Stimulated activated naive CD8-positive, alpha-beta T cell treated with anti-CD3 and anti-CD28 coated beads, Interleukin-15, Interleukin-2, amounts not matched to agents 100 ng/mL and 50 ng/mL, for 24 hours (primary cell): ENCODE measurements at regions not wholly inside any gene's neighbourhood (a gene's known extent, or its start where the extent isn't known, plus 50 kb on each side); places are given as distances from the start of the nearest gene placed in this dataset.

ENCODE experiments used
- H3K27ac Mint-ChIP-seq: one replicate; pipeline ENCODE4 v1.8.0; 2021; ENCODE audit warnings: mild to moderate bottlenecking, mixed read lengths
- H3K27me3 Mint-ChIP-seq: one replicate; pipeline ENCODE4 v1.8.0; 2021; ENCODE audit warnings: mixed read lengths
- H3K36me3 Mint-ChIP-seq: one replicate; pipeline ENCODE4 v1.8.0; 2021; ENCODE audit warnings: low read depth, mixed read lengths
- H3K4me1 Mint-ChIP-seq: one replicate; pipeline ENCODE4 v1.8.0; 2021; ENCODE audit warnings: low read depth, mixed read lengths
- H3K4me3 Mint-ChIP-seq: one replicate; pipeline ENCODE4 v1.8.0; 2021; ENCODE audit warnings: mild to moderate bottlenecking, mixed read lengths
- H3K9me3 Mint-ChIP-seq: one replicate; pipeline ENCODE4 v1.8.0; 2021; ENCODE audit warnings: mixed read lengths

DNA sequence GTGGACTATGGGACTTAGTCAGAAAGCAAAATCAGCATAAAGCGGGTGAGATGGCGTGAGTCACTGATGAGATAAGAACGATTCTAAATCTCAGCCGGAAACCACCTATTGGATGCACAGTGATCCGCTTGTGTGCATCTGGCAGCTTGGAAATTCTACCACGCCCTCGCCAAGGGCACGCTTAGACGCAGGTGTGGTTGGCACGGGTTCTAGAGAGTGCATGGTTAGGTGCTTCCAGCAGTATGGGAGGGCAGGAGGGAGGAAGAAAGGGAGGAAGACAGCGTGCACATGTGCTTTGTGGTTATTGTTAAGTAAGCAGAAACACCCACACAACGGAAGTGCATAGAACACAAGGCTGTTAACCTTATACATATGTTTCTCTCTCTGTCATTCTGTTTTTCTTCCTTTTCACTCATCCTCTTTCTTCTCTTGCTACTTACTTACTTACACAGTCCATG, 374.0 kb upstream of the ASIC2 start:
- peaks cover 4% of the 10 kb centered on the region for H3K27me3 Mint-ChIP-seq
- peak overlapping the region; percentile 32 for H3K27ac Mint-ChIP-seq
- H3K4me3 Mint-ChIP-seq = peak overlapping the region; percentile 41
- H3K4me1 Mint-ChIP-seq = peaks cover 7% of the 10 kb centered on the region
- H3K9me3 Mint-ChIP-seq = no peaks in the 10 kb centered on the region
- H3K36me3 Mint-ChIP-seq = no peaks in the 10 kb centered on the region

DNA sequence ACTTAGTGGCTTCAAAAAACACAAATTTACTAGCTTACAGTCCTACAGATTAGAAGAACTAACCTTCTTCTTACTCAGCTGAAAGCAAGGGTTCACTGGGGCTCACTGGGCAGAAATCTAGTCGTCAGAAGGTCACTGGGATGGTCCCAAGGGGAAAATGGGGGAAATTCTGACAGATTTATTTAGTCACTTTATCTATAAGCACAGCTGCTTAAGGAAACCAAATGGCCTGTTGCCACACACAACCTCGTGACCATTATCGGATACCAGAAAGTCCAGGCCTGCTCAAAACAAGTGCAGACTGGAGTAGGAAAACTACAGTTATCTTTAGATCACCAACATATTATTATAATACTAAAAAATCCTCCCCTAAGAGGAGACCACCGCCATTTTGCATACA, 374.6 kb upstream of the ASIC2 start:
- no peaks in the 10 kb centered on the region for H3K36me3 Mint-ChIP-seq
- peaks cover 4% of the 10 kb centered on the region for H3K27me3 Mint-ChIP-seq
- no peak overlapping the region for H3K27ac Mint-ChIP-seq

DNA sequence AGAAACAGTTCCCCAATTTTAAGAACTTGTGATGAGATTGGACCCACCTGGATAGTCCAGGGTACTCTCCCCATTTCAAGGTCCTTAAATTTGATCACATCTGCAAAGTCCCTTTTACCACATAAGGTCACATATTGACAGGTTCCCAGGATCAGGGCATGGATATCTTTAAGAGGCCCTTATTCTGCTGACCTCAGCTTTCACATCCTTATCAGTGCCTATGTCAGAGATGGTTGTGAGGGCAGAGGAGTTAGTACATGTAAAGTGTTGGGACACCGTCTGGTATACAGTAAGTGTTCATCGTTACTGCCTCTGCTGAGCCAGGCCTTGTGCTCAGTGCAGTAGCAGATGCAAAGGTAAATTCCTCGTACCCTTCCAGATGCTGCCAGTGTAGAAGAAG, 375.4 kb upstream of the ASIC2 start:
- Mint-ChIP-seq H3K27ac (no peak overlapping the region), H3K36me3 (no peaks in the 10 kb centered on the region), H3K27me3 (peaks cover 4% of the 10 kb centered on the region), H3K4me3 (no peak overlapping the region), H3K4me1 (peaks cover 7% of the 10 kb centered on the region), H3K9me3 (no peaks in the 10 kb centered on the region)

More for the DNA sequence above, 374.6 kb upstream of the ASIC2 start:
- Mint-ChIP-seq H3K4me1 (peaks cover 7% of the 10 kb centered on the region), H3K9me3 (no peaks in the 10 kb centered on the region), H3K4me3 (no peak overlapping the region)

DNA sequence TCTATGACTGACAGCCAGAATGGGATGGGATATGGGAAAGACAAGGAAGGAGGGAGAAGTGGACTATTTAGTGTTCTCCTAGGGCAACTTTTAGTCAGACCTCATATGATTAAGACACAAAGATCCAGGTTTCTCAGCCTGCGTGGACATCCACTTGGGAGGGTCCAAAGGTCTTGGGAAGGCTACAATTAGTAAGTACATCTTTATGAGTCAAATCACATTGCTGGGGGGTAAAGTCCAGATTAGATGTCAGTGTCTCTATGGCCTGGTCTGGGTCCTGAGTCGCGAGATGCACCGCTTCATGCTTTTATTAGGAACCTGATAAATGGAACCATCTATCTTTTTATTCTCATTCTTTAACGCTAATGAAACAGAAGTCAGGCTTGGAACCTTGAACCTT, 378.4 kb upstream of the ASIC2 start:
- Mint-ChIP-seq H3K9me3 (no peaks in the 10 kb centered on the region), H3K27ac (no peak overlapping the region), H3K27me3 (peaks cover 7% of the 10 kb centered on the region), H3K36me3 (no peaks in the 10 kb centered on the region), H3K4me3 (no peak overlapping the region), H3K4me1 (peaks cover 7% of the 10 kb centered on the region)

DNA sequence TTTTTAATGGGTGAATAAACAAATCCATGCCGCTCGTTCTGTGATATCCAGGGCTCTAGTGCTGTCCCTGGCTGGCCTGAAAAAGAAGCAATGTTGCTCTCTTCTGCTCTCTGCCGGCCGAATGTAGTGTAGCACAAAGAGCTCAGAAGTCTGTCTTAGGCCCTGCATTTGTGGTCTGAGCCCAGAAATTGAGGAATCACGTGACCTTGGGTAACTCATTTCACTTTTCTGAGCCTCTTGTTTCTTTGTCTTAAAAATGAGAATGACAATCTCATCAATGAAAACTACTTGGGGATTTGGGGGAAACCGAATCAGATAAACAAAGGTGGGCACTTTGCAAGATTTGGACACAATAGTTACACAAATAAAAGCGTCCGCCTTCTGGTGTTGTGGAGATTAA, 381.6 kb upstream of the ASIC2 start:
- Mint-ChIP-seq H3K9me3 (no peaks in the 10 kb centered on the region), H3K4me3 (no peak overlapping the region), H3K27ac (no peak overlapping the region), H3K36me3 (no peaks in the 10 kb centered on the region), H3K4me1 (no peaks in the 10 kb centered on the region), H3K27me3 (peaks cover 7% of the 10 kb centered on the region)

DNA sequence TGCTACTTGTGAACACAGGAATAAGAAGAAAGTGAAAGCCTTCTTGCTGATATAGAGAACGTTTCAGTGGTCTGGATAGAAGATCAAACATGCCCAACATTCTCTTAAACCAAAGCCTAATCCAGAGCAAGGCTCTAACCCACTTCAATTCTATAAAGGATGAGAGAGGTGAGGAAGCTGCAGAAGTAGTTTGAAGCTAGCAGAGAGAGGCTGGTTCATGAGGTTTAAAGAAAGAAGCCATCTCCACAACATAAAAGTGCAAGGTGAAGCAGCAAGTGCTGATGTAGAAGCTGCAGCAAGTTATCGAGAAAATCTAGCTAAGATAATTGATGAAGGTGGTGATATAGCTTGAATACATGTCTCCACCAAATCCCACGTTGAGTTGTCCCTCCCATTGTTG, 383.3 kb upstream of the ASIC2 start:
- peaks cover 3% of the 10 kb centered on the region for H3K27me3 Mint-ChIP-seq
- H3K36me3 Mint-ChIP-seq = no peaks in the 10 kb centered on the region
- no peaks in the 10 kb centered on the region for H3K9me3 Mint-ChIP-seq
- no peaks in the 10 kb centered on the region for H3K4me1 Mint-ChIP-seq
- no peak overlapping the region for H3K27ac Mint-ChIP-seq
- no peak overlapping the region for H3K4me3 Mint-ChIP-seq

DNA sequence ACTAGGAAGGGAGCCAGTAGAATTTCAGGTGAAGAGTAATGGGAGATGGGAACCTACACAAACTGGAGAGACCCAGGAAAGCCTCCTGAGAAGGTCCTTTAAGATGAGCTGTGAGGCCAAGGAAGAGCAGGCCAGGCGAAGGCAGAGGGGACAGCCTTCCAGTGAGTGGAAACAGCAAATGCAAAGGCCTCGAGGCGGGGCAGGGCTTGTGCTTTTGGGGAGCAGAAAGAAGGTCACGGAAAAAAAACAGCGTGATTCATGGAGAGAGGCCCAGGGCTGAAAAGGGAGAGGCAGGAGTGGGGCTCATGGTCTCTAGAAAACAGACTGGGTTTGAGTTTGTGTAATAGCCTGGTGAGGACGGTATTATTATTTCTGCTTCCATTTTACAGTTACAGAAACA, 386.5 kb upstream of the ASIC2 start:
- no peak overlapping the region for H3K27ac Mint-ChIP-seq
- H3K36me3 Mint-ChIP-seq = no peaks in the 10 kb centered on the region
- H3K4me1 Mint-ChIP-seq = no peaks in the 10 kb centered on the region
- no peak overlapping the region for H3K4me3 Mint-ChIP-seq
- H3K9me3 Mint-ChIP-seq = no peaks in the 10 kb centered on the region
- no peaks in the 10 kb centered on the region for H3K27me3 Mint-ChIP-seq

DNA sequence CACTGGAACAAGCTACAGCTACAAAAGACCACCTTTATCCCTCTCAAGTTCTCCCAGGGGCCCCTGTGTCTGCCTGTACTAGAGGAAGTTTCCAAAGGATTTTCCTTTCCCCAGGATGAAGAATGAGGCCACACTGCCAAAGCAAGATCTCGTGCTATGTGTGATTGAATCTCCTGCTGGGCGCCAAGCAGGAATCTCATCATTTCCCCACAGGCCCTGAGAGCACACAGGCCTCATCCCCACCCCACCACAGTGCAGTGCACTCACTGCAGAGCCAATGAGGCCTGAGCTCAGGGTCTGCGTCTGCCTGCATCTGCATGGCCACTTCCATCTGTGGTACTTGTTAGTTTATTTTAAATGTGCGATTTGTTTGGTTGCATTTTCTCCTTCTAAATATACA, 387.4 kb upstream of the ASIC2 start:
- H3K36me3 Mint-ChIP-seq = no peaks in the 10 kb centered on the region
- H3K4me1 Mint-ChIP-seq = no peaks in the 10 kb centered on the region
- no peaks in the 10 kb centered on the region for H3K27me3 Mint-ChIP-seq
- no peak overlapping the region for H3K27ac Mint-ChIP-seq
- H3K4me3 Mint-ChIP-seq = no peak overlapping the region
- no peaks in the 10 kb centered on the region for H3K9me3 Mint-ChIP-seq

DNA sequence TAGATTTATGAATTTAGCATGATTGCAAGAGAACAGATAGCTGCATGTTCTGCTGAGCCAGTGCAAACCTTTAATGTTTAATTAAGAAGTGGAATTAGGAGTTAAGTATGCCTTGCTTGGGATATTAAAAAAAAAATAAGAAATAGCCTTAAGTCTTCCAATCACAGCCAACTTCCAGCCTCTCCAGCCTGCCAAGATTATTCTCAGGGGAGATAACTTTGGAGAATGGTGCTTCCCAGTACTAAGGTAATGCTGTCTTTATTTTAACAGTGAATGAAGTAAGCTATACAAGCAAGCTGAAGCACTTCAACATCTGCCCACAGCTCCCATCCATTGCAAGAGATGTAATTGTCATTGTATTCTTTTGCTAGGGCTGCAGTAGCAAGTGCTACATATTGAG, 389.5 kb upstream of the ASIC2 start:
- H3K27ac Mint-ChIP-seq = no peak overlapping the region
- no peaks in the 10 kb centered on the region for H3K27me3 Mint-ChIP-seq
- H3K36me3 Mint-ChIP-seq = no peaks in the 10 kb centered on the region
- no peaks in the 10 kb centered on the region for H3K9me3 Mint-ChIP-seq
- no peaks in the 10 kb centered on the region for H3K4me1 Mint-ChIP-seq
- H3K4me3 Mint-ChIP-seq = no peak overlapping the region

DNA sequence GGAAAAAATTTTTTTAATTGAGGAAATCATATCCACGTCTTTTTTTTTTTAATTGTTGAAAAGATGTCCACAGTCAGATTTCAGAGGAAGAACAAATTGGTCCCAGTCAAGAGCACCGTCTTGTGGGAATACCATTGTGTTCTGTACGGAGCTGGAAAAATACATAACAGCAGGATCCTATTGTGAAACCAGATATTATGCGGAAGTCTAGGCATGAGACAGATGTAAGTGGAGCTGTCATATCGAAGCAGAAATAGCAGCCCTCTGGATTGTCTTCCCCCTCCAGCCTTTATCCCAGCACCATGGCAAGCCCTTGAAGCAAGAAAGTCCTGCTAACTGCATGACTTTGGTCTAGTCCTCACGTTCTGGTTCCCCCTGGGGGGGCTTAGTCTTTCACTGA, 391.6 kb upstream of the ASIC2 start:
- Mint-ChIP-seq H3K4me1 (no peaks in the 10 kb centered on the region), H3K9me3 (no peaks in the 10 kb centered on the region)

DNA sequence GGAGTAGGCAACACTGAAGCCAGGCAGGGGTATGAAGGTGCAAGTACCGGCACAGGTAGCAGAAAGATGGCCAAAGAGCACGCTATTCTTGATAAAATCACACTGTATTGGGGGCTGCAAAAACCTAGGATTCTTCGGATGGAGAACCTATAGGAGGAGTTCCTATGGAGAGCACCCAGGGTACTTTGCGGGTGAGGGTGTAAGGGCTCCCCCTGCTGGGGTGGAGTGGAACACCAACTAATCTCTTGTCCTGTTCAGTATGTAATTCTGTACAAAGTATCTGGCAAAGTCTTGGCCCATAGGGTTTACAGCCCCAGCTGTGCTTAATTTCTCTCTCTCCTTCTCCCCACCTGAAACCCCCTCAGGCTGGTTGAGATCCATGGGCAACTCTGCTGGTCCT, 393.1 kb upstream of the ASIC2 start:
- Mint-ChIP-seq H3K36me3 (no peaks in the 10 kb centered on the region), H3K4me1 (no peaks in the 10 kb centered on the region), H3K4me3 (no peak overlapping the region), H3K27me3 (no peaks in the 10 kb centered on the region), H3K27ac (no peak overlapping the region), H3K9me3 (no peaks in the 10 kb centered on the region)

More for the DNA sequence above, 391.6 kb upstream of the ASIC2 start:
- Mint-ChIP-seq H3K27me3 (no peaks in the 10 kb centered on the region), H3K36me3 (no peaks in the 10 kb centered on the region), H3K4me3 (no peak overlapping the region), H3K27ac (no peak overlapping the region)

DNA sequence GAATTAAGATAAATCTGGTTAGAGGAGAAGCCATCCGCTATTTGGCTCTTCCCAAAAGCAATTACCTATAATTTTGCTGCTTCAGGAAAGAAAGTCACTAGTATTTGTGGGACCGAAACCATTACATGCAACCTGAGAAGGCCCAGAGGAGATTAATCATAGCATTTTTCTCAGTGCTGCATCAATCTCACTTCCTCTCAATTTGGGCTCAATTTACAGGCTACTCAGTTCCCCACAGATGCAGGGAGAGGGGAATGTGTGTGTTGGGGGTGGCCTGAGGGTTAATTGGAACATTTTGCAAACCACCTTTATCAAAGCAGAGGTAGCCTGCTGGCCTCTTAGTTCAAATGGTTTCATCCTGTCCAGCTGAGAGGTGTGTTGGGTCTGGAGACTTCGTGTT, 394.7 kb upstream of the ASIC2 start:
- Mint-ChIP-seq H3K27ac (no peak overlapping the region), H3K27me3 (no peaks in the 10 kb centered on the region), H3K4me1 (no peaks in the 10 kb centered on the region)

DNA sequence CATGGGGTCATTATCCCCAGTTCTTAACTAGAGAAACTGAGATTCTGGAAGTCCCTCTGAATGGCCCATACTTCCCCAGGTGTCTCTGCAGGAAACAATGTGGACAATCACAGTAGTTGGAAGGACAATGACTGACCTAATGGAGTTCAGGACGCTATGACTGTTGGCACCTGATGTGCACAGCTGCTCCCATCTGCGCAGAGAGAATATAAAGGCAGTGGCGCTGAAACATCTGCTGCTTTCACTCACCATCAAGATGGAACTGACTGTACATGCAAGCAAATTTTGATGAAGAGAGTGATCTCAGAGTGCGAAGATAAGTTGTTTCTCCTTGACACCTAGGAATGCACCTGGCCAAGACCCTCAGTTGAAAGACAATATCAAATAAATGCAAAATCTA, 395.7 kb upstream of the ASIC2 start:
- Mint-ChIP-seq H3K9me3 (no peaks in the 10 kb centered on the region), H3K4me3 (no peak overlapping the region), H3K36me3 (no peaks in the 10 kb centered on the region), H3K27ac (no peak overlapping the region), H3K27me3 (no peaks in the 10 kb centered on the region), H3K4me1 (no peaks in the 10 kb centered on the region)

More for the DNA sequence above, 394.7 kb upstream of the ASIC2 start:
- no peaks in the 10 kb centered on the region for H3K36me3 Mint-ChIP-seq
- no peak overlapping the region for H3K4me3 Mint-ChIP-seq
- no peaks in the 10 kb centered on the region for H3K9me3 Mint-ChIP-seq

DNA sequence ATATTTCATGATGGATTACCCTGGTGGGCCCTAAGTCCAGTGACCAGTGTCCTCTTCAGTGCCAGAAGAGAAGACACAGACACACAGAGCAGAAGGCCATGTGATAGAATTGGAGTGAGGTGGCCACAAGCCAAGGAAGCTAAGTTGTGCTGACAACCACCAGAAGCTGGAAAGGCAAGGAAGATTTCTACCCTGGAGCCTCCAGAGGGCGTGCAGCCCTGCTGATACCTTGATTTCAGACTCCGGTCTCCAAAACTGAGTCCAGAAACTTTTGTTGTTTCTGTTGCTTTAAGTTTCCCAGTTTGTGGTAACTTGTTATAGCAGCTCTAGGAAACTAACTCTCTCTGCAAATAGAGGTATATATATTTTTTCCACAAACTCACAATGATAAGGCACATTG, 396.6 kb upstream of the ASIC2 start:
- no peak overlapping the region for H3K4me3 Mint-ChIP-seq
- no peaks in the 10 kb centered on the region for H3K36me3 Mint-ChIP-seq
- H3K9me3 Mint-ChIP-seq = no peaks in the 10 kb centered on the region
- no peaks in the 10 kb centered on the region for H3K4me1 Mint-ChIP-seq
- peaks cover 4% of the 10 kb centered on the region for H3K27me3 Mint-ChIP-seq
- H3K27ac Mint-ChIP-seq = no peak overlapping the region

DNA sequence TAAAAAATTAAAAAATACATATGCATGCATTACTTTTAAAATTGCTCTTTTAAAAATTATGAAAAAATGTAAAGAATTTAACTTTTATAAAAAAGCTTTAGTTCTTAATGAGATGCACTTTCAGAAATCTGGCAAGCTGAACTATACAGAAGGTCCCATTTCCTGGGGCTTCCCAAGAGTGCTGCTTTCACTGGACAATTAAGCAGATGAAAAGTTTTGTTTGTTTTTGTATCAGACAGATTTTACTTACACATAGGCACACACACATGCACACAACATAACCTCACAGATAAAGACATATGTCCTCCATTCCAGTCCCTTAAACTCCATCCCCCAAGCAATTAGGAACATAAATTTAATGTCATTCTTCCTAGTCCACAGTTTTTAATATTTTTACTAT, 402.3 kb upstream of the ASIC2 start:
- H3K36me3 Mint-ChIP-seq = no peaks in the 10 kb centered on the region
- no peak overlapping the region for H3K4me3 Mint-ChIP-seq
- peaks cover 18% of the 10 kb centered on the region for H3K27me3 Mint-ChIP-seq
- no peaks in the 10 kb centered on the region for H3K9me3 Mint-ChIP-seq
- H3K27ac Mint-ChIP-seq = no peak overlapping the region
- H3K4me1 Mint-ChIP-seq = no peaks in the 10 kb centered on the region

DNA sequence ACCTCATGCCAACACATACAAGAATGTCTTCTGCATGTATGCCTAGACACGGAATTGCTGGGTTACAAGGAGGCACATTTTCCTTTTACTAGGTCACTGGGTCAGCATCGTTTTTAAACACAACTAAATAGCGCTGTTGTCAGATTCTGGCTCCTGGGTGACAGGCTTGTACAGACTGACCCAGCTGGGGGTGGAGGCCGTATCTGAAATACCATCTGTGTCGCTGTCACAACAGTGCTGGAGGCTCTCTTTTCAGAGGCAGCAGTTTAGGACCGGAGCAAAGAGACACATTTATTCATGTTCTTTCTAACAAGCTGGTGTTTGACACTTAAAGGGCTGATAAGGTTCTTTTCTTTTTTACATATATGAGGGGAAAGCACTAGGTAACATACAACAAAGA, 403.0 kb upstream of the ASIC2 start:
- Mint-ChIP-seq H3K27me3 (peaks cover 18% of the 10 kb centered on the region), H3K27ac (no peak overlapping the region), H3K36me3 (no peaks in the 10 kb centered on the region), H3K4me3 (no peak overlapping the region), H3K9me3 (no peaks in the 10 kb centered on the region), H3K4me1 (no peaks in the 10 kb centered on the region)

DNA sequence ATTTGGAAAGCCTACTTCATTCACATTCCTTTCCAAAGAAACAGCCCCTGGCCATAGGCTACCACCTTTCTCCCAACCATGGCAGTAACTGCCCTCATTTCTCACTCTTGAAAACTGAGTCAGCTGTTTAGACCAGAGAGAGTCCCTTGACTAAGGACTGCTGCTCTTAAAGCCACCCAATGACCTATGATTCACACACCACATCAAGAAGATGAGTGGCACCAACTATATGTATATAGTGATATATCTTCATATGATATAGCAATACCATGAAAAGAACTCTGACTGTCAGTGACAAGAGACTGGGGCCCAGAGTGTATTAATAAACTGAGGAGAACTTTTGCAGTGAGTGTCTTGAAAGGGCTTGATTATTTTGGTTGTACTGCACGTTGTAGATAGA, 404.5 kb upstream of the ASIC2 start:
- Mint-ChIP-seq H3K4me3 (no peak overlapping the region), H3K4me1 (no peaks in the 10 kb centered on the region), H3K27ac (no peak overlapping the region), H3K27me3 (peaks cover 18% of the 10 kb centered on the region), H3K36me3 (no peaks in the 10 kb centered on the region), H3K9me3 (no peaks in the 10 kb centered on the region)
